ENCODE measurements at regions not wholly inside any gene's neighbourhood (a gene's known extent, or its start where the extent isn't known, plus 50 kb on each side); places are given as distances from the start of the nearest gene placed in this dataset.

DNA sequence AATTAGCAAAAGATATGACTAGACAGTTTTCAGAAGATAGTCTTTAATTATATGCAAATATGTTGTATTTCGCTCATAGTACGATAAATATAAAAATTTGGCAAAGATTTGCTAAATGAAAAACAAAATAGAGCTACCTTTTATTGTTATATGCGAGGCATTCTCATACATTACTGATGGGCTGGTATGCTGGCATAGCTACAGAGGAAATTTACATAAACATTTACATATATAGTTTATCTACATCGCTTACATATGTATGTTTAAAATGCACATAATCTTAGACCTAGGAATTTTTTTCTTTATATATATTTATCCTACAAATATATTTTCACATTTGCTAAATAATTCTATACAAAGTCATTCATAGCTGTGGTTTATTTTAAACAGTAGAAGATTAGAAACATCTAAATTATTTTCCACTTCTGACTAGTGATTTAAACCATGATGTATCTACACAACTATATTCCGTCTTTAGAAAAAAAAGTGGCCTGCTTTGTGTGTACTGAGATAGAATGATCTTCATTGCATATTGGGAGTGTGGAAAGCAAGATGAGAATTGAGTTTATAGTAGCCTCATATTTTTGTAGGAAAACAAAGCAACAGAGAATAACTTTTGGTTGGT is 1345.0 kb upstream of the SLC10A2 start:
- no peak overlapping the region for H3K27ac Mint-ChIP-seq
- no peak for DNase-seq
- H3K27me3 Mint-ChIP-seq = no peaks in the 10 kb centered on the region
- ChIA-PET CTCF (no interaction called here), POLR2A (no interaction called here)
- no peaks in the 10 kb centered on the region for H3K4me1 Mint-ChIP-seq
- no peak overlapping the region for H3K4me3 Mint-ChIP-seq
- no peaks in the 10 kb centered on the region for H3K9me3 Mint-ChIP-seq
- no peaks in the 10 kb centered on the region for H3K36me3 Mint-ChIP-seq (ENCODE audit: low read depth)

DNA sequence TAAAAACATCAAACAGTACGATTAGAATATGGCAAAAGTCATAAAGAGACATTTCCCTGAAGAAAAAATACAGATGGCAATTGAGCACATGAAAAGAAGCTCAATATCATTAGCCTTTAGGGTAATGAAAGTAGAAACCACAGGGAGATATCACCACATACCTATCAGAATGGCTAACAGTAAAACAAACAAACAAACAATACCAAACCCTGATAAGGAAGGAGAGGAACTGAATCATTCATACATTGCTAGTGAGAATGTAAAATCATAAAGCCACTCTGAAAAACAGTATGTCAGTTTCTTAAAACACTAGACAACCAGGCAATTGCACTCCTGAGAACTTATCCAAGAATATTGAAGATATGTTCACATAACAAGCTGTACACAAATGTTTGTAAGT is 1342.5 kb upstream of the SLC10A2 start:
- POLR2A ChIA-PET = no interaction called here
- no peaks in the 10 kb centered on the region for H3K27me3 Mint-ChIP-seq

DNA sequence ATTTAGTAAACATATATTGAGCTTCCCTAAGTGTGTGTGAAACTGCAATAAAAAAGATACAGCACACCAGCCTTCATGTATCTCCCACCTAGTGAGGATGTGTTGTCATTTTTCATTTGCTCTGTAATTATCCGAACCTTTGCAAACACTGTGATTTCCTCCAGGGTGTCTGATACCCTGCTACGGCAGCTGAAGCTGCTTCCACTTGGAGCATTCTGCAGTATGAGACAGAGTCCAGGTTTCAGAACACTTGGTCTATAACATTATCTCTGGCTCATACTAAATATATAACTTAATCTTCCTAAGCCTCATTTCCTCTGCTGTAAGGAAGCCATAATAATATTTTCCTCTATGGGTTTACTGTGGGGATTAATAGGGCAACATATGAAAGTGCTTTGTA is 1338.1 kb upstream of the SLC10A2 start:
- ChIA-PET POLR2A (no interaction called here), CTCF (no interaction called here)
- Mint-ChIP-seq H3K4me1 (no peaks in the 10 kb centered on the region), H3K27me3 (no peaks in the 10 kb centered on the region), H3K27ac (no peak overlapping the region), H3K36me3 (ENCODE audit: low read depth) (no peaks in the 10 kb centered on the region), H3K9me3 (peaks cover 3% of the 10 kb centered on the region), H3K4me3 (no peak overlapping the region)
- no peak for DNase-seq

More for the DNA sequence above, 1342.5 kb upstream of the SLC10A2 start:
- DNase-seq = no peak
- H3K36me3 Mint-ChIP-seq (ENCODE audit: low read depth) = no peaks in the 10 kb centered on the region
- no peaks in the 10 kb centered on the region for H3K4me1 Mint-ChIP-seq
- no peak overlapping the region for H3K4me3 Mint-ChIP-seq
- no peak overlapping the region for H3K27ac Mint-ChIP-seq
- no peaks in the 10 kb centered on the region for H3K9me3 Mint-ChIP-seq
- CTCF ChIA-PET = no interaction called here

DNA sequence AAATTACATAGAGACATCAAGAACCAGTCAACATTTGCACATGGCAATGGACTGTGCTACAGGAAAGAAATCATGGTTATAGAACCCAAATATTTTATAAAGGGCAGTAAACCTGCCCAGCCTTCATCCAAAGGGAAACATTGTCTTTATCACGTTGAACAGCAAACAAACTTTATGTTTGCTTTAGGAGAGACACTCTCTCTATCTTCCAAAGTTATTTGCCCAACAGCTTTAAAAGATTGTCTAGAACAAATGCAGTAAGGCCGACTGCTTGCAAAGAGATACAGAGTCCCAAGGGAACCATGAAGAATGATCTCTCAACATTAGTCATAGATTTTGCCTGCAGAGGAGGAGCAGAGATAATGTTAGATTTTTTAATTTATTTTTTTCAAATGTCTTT is 1323.5 kb upstream of the SLC10A2 start:
- no peak for DNase-seq
- H3K36me3 Mint-ChIP-seq (ENCODE audit: low read depth) = no peaks in the 10 kb centered on the region
- CTCF ChIA-PET = no interaction called here
- no peaks in the 10 kb centered on the region for H3K27me3 Mint-ChIP-seq
- no peaks in the 10 kb centered on the region for H3K4me1 Mint-ChIP-seq
- peaks cover 11% of the 10 kb centered on the region for H3K9me3 Mint-ChIP-seq
- no peak overlapping the region for H3K4me3 Mint-ChIP-seq
- POLR2A ChIA-PET = no interaction called here
- no peak overlapping the region for H3K27ac Mint-ChIP-seq

DNA sequence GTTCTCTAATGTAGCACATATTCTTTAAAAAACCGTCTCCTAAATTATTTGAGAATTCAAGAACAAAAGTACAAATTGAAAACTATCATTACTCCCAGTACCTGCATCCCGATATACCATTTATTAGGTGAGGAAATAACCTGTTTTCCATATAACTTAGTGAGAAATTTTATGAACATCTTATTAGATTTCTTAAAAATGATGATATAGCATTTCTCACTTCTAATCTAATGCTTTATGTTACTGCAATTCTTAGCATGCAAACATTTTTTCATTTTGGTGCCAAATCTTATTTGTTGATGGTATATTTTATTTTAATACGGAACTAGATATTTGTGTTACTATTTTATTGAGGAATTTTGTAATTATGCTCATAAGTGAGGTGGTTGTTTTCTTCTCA is 1321.3 kb upstream of the SLC10A2 start:
- H3K36me3 Mint-ChIP-seq (ENCODE audit: low read depth) = no peaks in the 10 kb centered on the region
- no peaks in the 10 kb centered on the region for H3K27me3 Mint-ChIP-seq
- no peak overlapping the region for H3K27ac Mint-ChIP-seq
- CTCF ChIA-PET = no interaction called here
- no peaks in the 10 kb centered on the region for H3K4me1 Mint-ChIP-seq
- H3K9me3 Mint-ChIP-seq = peaks cover 6% of the 10 kb centered on the region
- DNase-seq = no peak
- H3K4me3 Mint-ChIP-seq = no peak overlapping the region
- POLR2A ChIA-PET = no interaction called here

DNA sequence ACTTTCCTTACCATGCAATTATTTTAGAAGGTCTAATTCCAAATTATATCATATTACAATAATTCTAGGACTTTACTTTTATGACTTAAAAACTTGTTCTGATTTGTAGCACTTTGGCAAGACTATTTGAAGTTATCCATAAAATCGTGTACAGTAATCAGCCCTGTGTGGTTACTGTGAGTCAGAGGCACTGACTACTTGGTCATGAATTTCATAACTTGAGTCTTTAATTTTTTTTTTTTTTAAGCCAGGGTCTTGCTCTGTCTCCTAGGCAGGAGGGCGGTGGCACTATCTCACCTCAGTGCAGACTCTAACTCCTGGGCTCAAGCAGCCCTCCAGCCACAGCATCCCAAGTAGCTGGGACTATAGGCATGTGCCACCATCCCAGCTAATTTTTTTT is 1319.2 kb upstream of the SLC10A2 start:
- ChIA-PET CTCF (no interaction called here), POLR2A (no interaction called here)
- no peaks in the 10 kb centered on the region for H3K36me3 Mint-ChIP-seq (ENCODE audit: low read depth)
- H3K4me3 Mint-ChIP-seq = no peak overlapping the region
- no peaks in the 10 kb centered on the region for H3K27me3 Mint-ChIP-seq
- no peak for DNase-seq
- H3K27ac Mint-ChIP-seq = no peak overlapping the region
- H3K9me3 Mint-ChIP-seq = peaks cover 6% of the 10 kb centered on the region
- no peaks in the 10 kb centered on the region for H3K4me1 Mint-ChIP-seq

DNA sequence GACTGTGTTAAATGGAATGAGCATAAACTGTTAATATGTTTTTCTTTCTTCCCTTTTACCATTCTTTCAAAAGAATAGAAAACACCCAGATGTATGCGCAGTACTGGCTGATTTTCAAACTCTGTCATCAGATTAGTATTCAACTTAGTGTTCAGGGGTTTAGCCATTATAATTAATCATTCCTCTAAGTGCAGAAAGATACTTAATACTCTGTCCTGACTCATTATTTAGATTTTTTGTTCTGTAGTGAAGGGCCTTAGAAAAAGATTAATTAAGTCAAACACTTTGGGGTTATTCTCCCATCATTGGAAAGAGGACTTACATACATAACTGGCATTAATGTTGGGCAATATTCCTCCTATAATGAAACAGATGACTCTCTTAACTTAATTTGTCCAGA is 1316.7 kb upstream of the SLC10A2 start:
- Mint-ChIP-seq H3K4me3 (no peak overlapping the region), H3K36me3 (ENCODE audit: low read depth) (no peaks in the 10 kb centered on the region), H3K27me3 (no peaks in the 10 kb centered on the region), H3K27ac (no peak overlapping the region), H3K9me3 (peaks cover 13% of the 10 kb centered on the region), H3K4me1 (no peaks in the 10 kb centered on the region)
- no peak for DNase-seq
- ChIA-PET POLR2A (no interaction called here), CTCF (no interaction called here)

DNA sequence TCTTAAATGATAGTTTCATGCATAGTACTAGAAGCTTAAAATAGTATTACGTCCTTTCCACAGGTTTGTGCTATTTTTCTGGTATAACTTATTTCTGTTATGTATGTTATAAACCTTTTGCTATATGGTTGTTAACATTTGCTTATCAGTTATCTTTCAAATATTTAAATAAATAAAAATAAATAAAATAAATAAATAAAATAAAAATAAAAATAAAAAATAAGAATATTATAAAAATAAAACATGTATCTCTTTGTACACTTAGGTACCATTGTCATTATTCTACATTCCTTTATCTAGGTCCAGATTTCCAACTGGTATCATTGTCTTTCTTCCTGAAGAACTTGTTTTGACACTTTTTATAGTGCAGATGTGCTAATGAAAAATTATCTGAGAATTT is 1310.4 kb upstream of the SLC10A2 start:
- H3K9me3 Mint-ChIP-seq = peaks cover 7% of the 10 kb centered on the region
- no peaks in the 10 kb centered on the region for H3K27me3 Mint-ChIP-seq
- no peaks in the 10 kb centered on the region for H3K4me1 Mint-ChIP-seq
- DNase-seq = no peak
- ChIA-PET POLR2A (no interaction called here), CTCF (no interaction called here)
- no peak overlapping the region for H3K4me3 Mint-ChIP-seq
- no peak overlapping the region for H3K27ac Mint-ChIP-seq
- no peaks in the 10 kb centered on the region for H3K36me3 Mint-ChIP-seq (ENCODE audit: low read depth)

DNA sequence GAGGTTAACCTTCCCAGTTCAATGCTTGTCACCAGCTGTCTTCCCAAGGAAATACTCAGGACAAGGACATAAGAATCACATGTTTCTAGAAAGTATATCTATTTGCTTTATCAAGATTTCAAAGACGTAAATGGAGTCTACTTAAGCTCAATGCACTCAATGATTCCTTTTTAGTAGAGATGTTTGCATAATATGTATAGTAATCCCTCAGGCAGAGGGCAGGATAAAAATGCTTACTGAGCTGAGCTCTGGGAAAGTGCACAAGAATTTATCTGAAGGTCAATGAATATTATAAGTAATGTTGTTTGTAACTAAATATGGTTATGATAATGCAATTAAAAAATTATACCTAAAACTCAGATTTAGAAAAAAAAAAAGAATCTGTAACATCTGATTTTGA is 1309.4 kb upstream of the SLC10A2 start:
- no peaks in the 10 kb centered on the region for H3K27me3 Mint-ChIP-seq
- ChIA-PET CTCF (no interaction called here), POLR2A (no interaction called here)
- H3K36me3 Mint-ChIP-seq (ENCODE audit: low read depth) = no peaks in the 10 kb centered on the region
- H3K4me1 Mint-ChIP-seq = no peaks in the 10 kb centered on the region
- H3K9me3 Mint-ChIP-seq = peaks cover 7% of the 10 kb centered on the region
- H3K27ac Mint-ChIP-seq = no peak overlapping the region
- no peak for DNase-seq
- no peak overlapping the region for H3K4me3 Mint-ChIP-seq

DNA sequence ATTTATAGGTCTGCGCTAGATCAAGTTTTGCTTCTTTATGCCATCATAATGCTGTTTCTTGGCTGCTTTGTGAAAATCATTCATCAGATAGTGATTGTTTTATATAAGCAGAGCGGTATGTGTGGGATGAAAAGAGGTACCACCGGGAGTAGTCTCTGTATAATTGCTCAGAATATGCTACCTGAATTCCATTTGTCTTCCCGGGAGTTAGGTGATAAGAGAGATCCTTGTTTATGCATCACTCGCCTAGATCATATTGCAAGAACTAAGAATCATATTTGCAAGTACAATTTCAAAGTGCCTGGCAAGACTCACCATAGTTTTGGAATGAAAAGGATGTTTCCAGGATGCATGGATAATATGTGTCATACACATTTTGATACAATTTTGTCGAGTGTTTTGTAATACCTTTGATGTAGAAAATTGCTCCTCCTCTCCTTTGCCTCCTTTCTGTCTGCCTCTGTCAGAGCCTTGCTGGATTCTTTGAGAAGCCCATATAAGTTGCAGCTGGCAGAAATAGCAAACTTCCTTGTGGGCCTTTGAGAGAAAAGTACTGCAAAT is 1306.0 kb upstream of the SLC10A2 start:
- ChIA-PET POLR2A (no interaction called here), CTCF (no interaction called here)
- Mint-ChIP-seq H3K36me3 (ENCODE audit: low read depth) (no peaks in the 10 kb centered on the region), H3K9me3 (no peaks in the 10 kb centered on the region), H3K4me3 (no peak overlapping the region), H3K27ac (no peak overlapping the region), H3K4me1 (no peaks in the 10 kb centered on the region), H3K27me3 (no peaks in the 10 kb centered on the region)
- no peak for DNase-seq

DNA sequence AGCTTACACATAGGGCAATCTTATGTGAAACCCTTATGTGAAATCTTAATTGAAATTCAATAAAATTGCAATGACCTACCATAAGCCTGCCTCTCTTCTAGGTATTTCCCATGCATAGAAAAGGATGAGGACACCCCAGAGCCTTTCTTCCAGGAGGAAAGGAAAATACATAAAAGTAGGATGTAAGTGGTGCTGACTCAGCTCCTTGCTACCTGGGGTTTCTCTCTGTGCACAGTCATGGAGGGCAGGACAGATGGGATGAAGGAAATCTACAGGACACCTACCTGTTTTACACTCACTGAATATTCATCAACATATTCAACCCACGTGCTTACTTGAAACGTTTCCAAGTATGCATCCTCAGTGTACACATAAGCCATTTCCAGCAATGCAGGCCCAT is 1299.2 kb upstream of the SLC10A2 start:
- POLR2A ChIA-PET = no interaction called here
- Mint-ChIP-seq H3K27ac (no peak overlapping the region), H3K9me3 (peaks cover 4% of the 10 kb centered on the region), H3K4me1 (no peaks in the 10 kb centered on the region), H3K36me3 (ENCODE audit: low read depth) (no peaks in the 10 kb centered on the region), H3K27me3 (no peaks in the 10 kb centered on the region), H3K4me3 (no peak overlapping the region)
- no peak for DNase-seq
- CTCF ChIA-PET = no interaction called here

DNA sequence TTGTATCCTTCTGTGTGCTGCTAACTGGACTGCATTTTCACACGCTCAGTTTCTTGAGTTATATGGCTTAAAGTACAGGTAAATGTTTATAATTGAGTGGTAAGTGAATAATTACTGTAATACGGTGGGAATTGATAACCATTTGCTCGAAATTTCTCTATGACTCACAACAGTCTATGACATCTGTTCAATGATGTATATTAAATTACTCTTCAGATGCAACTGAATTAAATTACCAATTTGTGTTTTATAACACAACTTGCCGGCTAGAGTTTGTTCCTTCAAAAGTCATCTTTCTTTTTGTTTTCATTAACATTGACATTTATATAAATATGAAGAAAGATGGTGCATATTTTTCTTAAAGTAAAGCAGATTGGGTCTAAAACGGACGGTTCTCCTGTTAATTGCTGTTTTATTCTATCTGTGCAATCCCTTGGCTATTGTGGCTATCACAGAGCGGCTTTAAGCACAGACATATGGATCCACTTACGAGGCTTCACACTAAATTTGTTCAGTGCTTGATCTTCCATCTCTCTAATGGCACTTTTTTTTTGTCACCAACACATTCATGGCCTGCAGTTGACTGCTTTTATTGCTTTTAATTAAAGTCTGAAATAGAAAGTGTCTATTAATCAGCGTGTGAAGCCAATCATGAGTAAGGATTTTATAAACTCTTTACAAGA is 1291.6 kb upstream of the SLC10A2 start:
- Mint-ChIP-seq H3K4me3 (no peak overlapping the region), H3K27me3 (no peaks in the 10 kb centered on the region), H3K4me1 (no peaks in the 10 kb centered on the region), H3K9me3 (peaks cover 5% of the 10 kb centered on the region), H3K36me3 (ENCODE audit: low read depth) (no peaks in the 10 kb centered on the region), H3K27ac (no peak overlapping the region)
- ChIA-PET POLR2A (no interaction called here), CTCF (no interaction called here)
- DNase-seq = no peak

DNA sequence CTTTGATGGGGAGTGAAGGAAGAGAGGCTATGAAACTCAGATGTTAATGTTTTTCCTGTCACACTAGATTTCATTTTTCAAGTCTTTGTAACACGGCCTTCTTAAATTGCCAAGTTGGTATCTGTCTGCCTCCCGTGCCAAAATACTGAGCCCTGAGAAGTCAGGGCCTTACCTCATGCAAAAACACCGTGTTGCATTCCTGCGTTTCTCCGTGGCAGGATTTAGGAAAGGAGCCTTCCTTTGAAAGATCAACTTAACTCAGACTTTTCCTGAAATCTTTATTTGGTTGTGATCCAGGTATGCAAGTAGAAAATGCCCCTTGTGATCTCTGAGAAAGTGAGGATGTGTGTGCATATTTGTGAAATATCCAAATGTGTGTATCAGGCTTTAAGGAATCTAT is 1291.0 kb upstream of the SLC10A2 start:
- no peak for DNase-seq
- H3K27me3 Mint-ChIP-seq = no peaks in the 10 kb centered on the region
- H3K27ac Mint-ChIP-seq = no peak overlapping the region
- no peaks in the 10 kb centered on the region for H3K36me3 Mint-ChIP-seq (ENCODE audit: low read depth)
- POLR2A ChIA-PET = no interaction called here
- CTCF ChIA-PET = no interaction called here
- H3K9me3 Mint-ChIP-seq = peaks cover 5% of the 10 kb centered on the region
- no peak overlapping the region for H3K4me3 Mint-ChIP-seq
- no peaks in the 10 kb centered on the region for H3K4me1 Mint-ChIP-seq

DNA sequence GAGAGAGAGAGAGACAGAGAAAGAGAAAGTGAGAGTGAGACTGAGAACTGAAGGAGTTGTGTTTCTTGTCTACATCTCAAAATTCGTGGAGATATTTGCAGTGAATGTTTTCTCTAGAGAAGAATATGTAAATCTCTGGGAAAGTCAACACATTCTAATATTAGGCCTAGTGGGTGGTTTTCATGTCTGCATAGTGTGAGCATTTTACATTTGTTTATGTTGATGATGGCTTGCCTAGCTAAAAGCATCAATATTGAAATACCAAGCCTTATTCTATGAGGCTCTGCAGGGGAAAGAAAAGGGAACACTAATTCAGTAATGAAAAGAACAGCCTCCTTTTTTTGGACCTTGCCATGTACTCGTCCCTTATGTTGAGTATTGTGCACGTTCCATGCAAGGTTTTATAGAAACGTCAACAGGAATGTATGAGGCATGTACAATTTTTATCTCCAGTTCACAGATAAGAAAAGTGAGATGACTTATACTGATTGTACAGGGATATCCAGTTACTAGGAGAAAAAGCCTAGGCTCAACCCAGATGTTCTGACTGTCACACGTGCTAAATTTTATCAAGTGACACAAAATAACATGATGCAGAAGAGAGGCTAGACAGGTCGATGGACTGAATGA is 1288.9 kb upstream of the SLC10A2 start:
- no peak overlapping the region for H3K27ac Mint-ChIP-seq
- no peaks in the 10 kb centered on the region for H3K4me1 Mint-ChIP-seq
- CTCF ChIA-PET = no interaction called here
- H3K9me3 Mint-ChIP-seq = peaks cover 9% of the 10 kb centered on the region
- H3K4me3 Mint-ChIP-seq = no peak overlapping the region
- no peaks in the 10 kb centered on the region for H3K36me3 Mint-ChIP-seq (ENCODE audit: low read depth)
- H3K27me3 Mint-ChIP-seq = no peaks in the 10 kb centered on the region
- POLR2A ChIA-PET = no interaction called here
- DNase-seq = no peak
